Pancreas (tissue), 10 donors: ENCODE measurements at regions not wholly inside any gene's neighbourhood (a gene's known extent, or its start where the extent isn't known, plus 50 kb on each side); places are given as distances from the start of the nearest gene placed in this dataset.

Experiments
- ATAC-seq, 4 donors: fragments of 200-7000 bp; cut with Tn5 transposase; one replicate each; pipeline versions ENCODE4 v1.8.0 to v1.9.1; 2020; ENCODE audit warnings: mild to moderate bottlenecking in 4 of 4, moderate library complexity in 4 of 4
- DNase-seq, 6 donors: peaks; one replicate each; pipeline ENCODE4 v3.0.0-alpha.2; 2020
- FAIRE-seq: peaks from 2 replicates; lab custom pipeline; 2012; peaks lifted over from hg19 to GRCh38; lab: Jason Lieb, UNC
- H3K27ac ChIP-seq, 4 donors: fragments of 200-600 bp; sonication (generic); 1 replicate in 3 of 4; 2 replicates in 1 of 4; pipeline versions ENCODE4 v1.5.0 to v1.8.0; 2020
- H3K27me3 ChIP-seq, 4 donors: fragments of 200-600 bp; one replicate each; pipeline ENCODE4 v1.8.0; 2021
- H3K36me3 ChIP-seq, 3 donors: fragments of 200-600 bp; sonication (generic) in 1 of 3; one replicate each; pipeline versions ENCODE4 v1.5.0 to v1.8.0; 2020 to 2021
- H3K4me1 ChIP-seq, 3 donors: fragments of 200-600 bp; one replicate each; pipeline ENCODE4 v1.8.0; 2021
- H3K4me3 ChIP-seq, 4 donors: fragments of 200-600 bp; sonication (generic) in 2 of 4; one replicate each; pipeline versions ENCODE4 v1.5.0 to v1.8.0; 2020 to 2021
- H3K9me3 ChIP-seq, 4 donors: fragments of 200-600 bp; one replicate each; pipeline ENCODE4 v1.8.0; 2021
- CTCF ChIP-seq, 4 donors: fragments of 200-600 bp; sonication (generic) in 3 of 4; IDR thresholded peaks; one replicate each; pipeline versions ENCODE4 v1.5.0 to v1.8.0; 2021; ENCODE audit warnings: antibody characterized with exemption in 4 of 4
- WGBS, 2 donors: extraction: QIAGEN DNeasy Blood & Tissue Kit; methylation state at CpG; one replicate each; pipeline ENCODE4 v1.1.7; 2013; 5-methylcytosine and 5-hydroxymethylcytosine counted together
- intact Hi-C, 3 donors: fragments of 100-400 bp; cut with DNase I; formaldehyde crosslinking; loops; one replicate each; pipeline versions ENCODE4 v1.11.1 to v1.14.2; 2022
- donor health status: healthy with polysubstance abuse.
- donor health status: DM: no; HTN: no; CAD: no; lungs with moderate emphysema.
- donor health status: DM: no; HTN: no; CAD: no.
- donor health status: control.
- donor health status: control.
- donor health status: Bipolar disorder and iron deficiency.
- donor health status: DM: yes; HTN: yes; CAD: no.
- donor health status: DM: no; HTN: no; CAD: no.
- donor health status: DM: no; HTN: no; CAD: no.
- donor health status: DM: yes; HTN: yes; CAD: no.

DNA sequence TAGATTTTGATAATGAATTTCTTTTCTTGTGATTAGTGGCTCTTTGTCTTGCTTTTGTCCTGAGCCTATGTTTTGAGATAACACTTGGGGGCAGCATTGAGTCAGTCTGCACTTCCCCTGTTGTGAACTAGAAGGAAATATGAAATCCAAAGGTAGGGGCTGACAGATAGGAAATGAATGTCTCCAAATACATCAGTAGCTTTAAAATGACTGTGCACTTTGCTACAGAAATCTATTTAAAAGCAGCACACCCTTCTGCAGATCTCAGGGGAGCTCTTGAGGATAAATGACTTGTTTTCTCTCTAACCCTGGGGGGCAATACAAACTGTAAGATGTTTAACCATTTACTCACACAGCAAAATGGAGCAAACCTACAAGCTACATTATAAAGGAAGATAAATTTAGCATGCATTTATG, 176.0 kb upstream of the MYO3A start:
- intact Hi-C loops: no loop called here
- FAIRE-seq: no peak

GRCh38 chr10:25758511-25758910, 175.5 kb upstream of the MYO3A start:
- TF ChIP-seq CTCF (IDR thresholded peaks at IDR 0.05): no peak
- Histone ChIP-seq H3K36me3 (no peaks in the 10 kb centered on the region), H3K27ac (no peak overlapping the region), H3K4me3 (no peak overlapping the region), H3K9me3 (no peaks in the 10 kb centered on the region), H3K4me1 (no peaks in the 10 kb centered on the region), H3K27me3 (no peaks in the 10 kb centered on the region)
- ATAC-seq: no peak
- no peak for FAIRE-seq
- WGBS, 2 donors: 4 to 10% methylated on average over 1 of the region's 1 CpG
- DNase-seq: no peak
- intact Hi-C loops: no loop called here

More for the DNA sequence above, 176.0 kb upstream of the MYO3A start:
- Histone ChIP-seq H3K4me1 (no peaks in the 10 kb centered on the region), H3K36me3 (no peaks in the 10 kb centered on the region), H3K9me3 (no peaks in the 10 kb centered on the region), H3K4me3 (no peak overlapping the region), H3K27ac (no peak overlapping the region), H3K27me3 (no peaks in the 10 kb centered on the region)
- TF ChIP-seq CTCF (IDR thresholded peaks at IDR 0.05): peak in 3 of 4 donors; percentile 34 to 35 (median 35)
- ATAC-seq (peak in 3 of 4 donors; percentile 85 to 90 (median 88)), DNase-seq (peak in 2 of 6 donors; percentile 10 to 25)

GRCh38 chr10:25761937-25762336, 172.1 kb upstream of the MYO3A start:
- TF ChIP-seq CTCF (IDR thresholded peaks at IDR 0.05): no peak
- Histone ChIP-seq H3K36me3 (no peaks in the 10 kb centered on the region), H3K27me3 (no peaks in the 10 kb centered on the region), H3K4me3 (no peak overlapping the region), H3K4me1 (no peaks in the 10 kb centered on the region), H3K9me3 (no peaks in the 10 kb centered on the region), H3K27ac (no peak overlapping the region)
- ATAC-seq (no peak), DNase-seq (no peak), FAIRE-seq (no peak)
- intact Hi-C loops: no loop called here
- 56 to 72% methylated on average over 4 of the region's 4 CpGs for WGBS, 2 donors

DNA sequence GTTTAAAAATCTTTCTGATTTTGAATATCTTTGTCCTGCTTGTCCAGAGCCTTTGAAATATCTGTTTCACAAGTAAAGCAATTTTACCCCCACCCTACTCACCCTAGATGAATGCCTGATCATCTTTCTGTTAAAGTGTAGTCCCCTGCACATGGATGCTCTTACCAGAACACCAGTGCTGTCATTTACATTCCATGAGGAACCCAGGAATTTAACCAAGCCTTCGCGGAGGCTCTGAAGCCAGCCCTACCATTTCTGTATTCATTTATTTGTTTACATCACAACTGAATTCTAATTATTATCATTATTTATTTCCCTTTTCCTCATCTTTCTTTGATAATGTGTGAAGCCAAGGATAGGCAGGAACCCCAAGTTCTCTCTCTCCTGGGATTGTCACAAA, 167.8 kb upstream of the MYO3A start:
- no peaks in the 10 kb centered on the region for H3K9me3 ChIP-seq
- TF ChIP-seq CTCF (IDR thresholded peaks at IDR 0.05): no peak
- 51 to 53% methylated on average over 2 of the region's 2 CpGs for WGBS, 2 donors
- H3K36me3 ChIP-seq: no peaks in the 10 kb centered on the region
- H3K27ac ChIP-seq: no peak overlapping the region
- DNase-seq (no peak), FAIRE-seq (no peak), ATAC-seq (no peak)
- no peak overlapping the region for H3K4me3 ChIP-seq
- H3K4me1 ChIP-seq: no peaks in the 10 kb centered on the region
- H3K27me3 ChIP-seq: peaks cover 0 to 8% (median 0%) of the 10 kb centered on the region in 4 donors
- intact Hi-C loops: no loop called here

DNA sequence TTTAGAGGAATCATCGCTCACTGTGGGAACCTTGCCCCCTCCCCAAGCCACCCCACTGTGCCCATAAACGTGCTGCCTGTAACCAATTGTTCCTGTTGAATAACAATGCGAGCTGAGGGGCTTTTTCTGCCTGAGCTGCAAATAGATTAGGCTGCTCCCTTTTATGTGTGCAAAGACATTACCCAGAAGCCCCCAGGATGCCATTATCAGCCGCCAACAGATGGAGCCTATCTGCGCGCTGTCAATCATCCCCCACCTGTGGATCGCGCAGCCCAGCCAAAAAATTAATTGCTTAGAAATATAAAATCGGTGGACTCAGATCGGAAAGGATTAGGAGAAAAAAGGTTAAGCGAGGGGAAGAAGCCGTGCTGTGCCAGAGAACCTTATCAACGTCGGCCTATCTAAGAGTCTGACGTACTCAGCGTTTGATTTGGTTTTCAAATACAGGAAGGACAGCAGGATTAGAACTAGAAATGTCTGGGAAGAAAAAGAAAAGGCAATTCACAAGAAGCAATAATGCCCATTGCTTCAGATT, 167.3 kb upstream of the MYO3A start:
- no peak overlapping the region for H3K27ac ChIP-seq
- TF ChIP-seq CTCF (IDR thresholded peaks at IDR 0.05): no peak
- no peak overlapping the region for H3K4me3 ChIP-seq
- peaks cover 0 to 8% (median 0%) of the 10 kb centered on the region in 4 donors for H3K27me3 ChIP-seq
- H3K9me3 ChIP-seq: no peaks in the 10 kb centered on the region
- intact Hi-C loops: no loop called here
- no peak for ATAC-seq
- no peak for FAIRE-seq
- WGBS, 2 donors: 15 to 18% methylated on average over 16 of the region's 16 CpGs
- no peaks in the 10 kb centered on the region for H3K36me3 ChIP-seq
- H3K4me1 ChIP-seq: no peaks in the 10 kb centered on the region
- DNase-seq: no peak
